ENCODE measurements at regions not wholly inside any gene's neighbourhood (a gene's known extent, or its start where the extent isn't known, plus 50 kb on each side); places are given as distances from the start of the nearest gene placed in this dataset.
"Not testable (repeated sequence)": the region's sequence is repeated elsewhere in the genome, so short reads cannot be mapped to it uniquely, and the experiment has no call there.

DNA sequence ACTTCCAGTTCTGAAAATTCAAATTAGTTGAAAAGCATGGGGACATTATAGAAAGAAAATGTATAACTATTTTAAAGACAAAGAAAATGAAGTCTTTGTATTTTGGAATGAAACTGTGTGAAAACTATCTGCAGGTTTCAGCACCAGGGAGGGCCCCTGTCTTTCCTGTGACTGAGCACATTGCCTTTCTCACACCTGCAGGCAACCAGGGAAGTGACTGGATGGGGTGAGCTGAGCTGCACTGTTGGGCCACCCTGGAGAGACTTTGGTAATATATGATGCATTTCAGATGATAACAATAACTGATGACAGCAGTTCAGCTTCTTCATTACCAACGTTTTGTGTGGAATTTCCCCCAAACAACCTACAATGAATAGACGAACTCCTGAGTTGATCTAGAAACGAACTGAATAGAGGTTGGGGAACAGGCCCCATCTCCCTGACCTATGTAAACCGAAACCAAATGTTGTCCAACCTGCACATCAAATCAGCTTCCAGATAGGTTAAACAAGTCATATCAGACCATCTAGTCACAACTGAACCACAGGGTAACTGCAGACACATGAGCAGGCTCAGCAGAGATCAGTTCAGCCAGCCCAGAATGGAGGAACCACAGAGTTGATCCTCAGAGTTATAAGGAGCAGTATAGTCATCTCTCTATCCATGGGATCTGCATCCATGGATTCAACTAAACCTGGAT, 1402.2 kb downstream of the RPIA start:
- DNase-seq; H3K4me1 Mint-ChIP-seq (ENCODE audit: low read depth); POLR2A ChIA-PET; H3K9me3 Mint-ChIP-seq (ENCODE audit: insufficient read depth); CTCF ChIA-PET; H3K27me3 Mint-ChIP-seq (ENCODE audit: low read depth); H3K36me3 Mint-ChIP-seq (ENCODE audit: low read depth); H3K4me3 Mint-ChIP-seq; H3K27ac Mint-ChIP-seq; ATAC-seq: not testable (repeated sequence)

DNA sequence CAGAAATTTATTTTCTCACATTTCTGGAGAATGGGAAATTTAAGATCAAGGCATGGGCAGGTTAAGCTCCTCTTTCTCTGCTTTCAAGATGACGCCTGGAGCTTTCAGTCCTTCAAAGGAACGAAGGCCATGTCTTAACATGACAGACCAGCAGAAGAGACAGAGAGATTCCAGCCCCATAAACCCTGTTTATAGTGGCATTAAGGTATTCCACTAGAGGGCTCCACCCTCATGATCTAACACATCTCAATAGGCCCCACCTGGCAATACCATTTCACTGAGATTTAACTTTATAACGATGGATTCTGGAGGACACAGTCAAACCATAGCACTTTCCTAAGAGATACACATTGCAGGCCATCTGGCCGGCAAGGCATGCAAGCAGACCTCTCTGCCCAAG, 1406.1 kb downstream of the RPIA start:
- ATAC-seq; H3K27ac Mint-ChIP-seq; H3K36me3 Mint-ChIP-seq (ENCODE audit: low read depth); DNase-seq; CTCF ChIA-PET; POLR2A ChIA-PET; H3K4me3 Mint-ChIP-seq; H3K9me3 Mint-ChIP-seq (ENCODE audit: insufficient read depth); H3K27me3 Mint-ChIP-seq (ENCODE audit: low read depth); H3K4me1 Mint-ChIP-seq (ENCODE audit: low read depth): not testable (repeated sequence)

DNA sequence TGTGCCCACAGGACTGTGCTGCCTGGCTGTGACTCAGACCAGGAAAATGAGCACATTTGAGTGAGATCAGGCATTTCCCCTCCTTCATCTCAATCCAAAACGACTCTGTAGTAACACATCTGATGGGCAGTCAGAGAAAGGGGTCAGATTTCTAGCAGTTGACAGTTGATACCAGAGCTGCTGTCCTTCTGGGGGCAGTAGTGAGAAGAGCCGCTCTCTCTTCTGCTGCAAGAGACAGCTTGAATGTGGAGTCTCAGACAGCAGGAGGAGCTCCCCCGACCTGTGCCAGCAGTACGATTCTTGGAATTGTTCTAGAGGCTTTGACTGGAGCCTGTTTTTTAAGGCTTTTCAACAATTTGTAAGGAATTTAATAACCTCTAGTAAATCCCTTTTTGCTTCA, 1413.7 kb downstream of the RPIA start:
- H3K27me3 Mint-ChIP-seq (ENCODE audit: low read depth); H3K36me3 Mint-ChIP-seq (ENCODE audit: low read depth); POLR2A ChIA-PET; CTCF ChIA-PET; H3K4me1 Mint-ChIP-seq (ENCODE audit: low read depth); H3K27ac Mint-ChIP-seq; DNase-seq; ATAC-seq; H3K9me3 Mint-ChIP-seq (ENCODE audit: insufficient read depth); H3K4me3 Mint-ChIP-seq: not testable (repeated sequence)

DNA sequence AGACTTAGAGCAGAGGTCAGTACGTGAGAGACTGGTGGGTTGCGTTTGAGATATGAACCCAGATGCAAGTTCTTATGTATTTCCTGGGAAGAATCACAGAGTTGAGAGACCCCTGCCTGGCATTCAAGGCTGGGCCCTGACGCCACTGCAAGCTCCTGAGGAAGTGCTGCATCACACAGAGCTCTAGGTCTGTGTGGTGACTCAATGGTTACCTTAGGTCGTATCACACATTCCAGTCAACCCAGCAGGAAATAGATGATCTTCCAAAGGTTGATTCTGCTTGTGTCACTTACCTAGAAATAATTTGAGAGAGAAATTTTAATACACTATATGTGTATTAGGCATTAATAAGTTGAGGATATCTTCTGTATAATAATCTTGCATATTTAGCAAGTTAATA, 1431.9 kb downstream of the RPIA start:
- ATAC-seq; POLR2A ChIA-PET; H3K4me1 Mint-ChIP-seq (ENCODE audit: low read depth); H3K36me3 Mint-ChIP-seq (ENCODE audit: low read depth); H3K27ac Mint-ChIP-seq; H3K9me3 Mint-ChIP-seq (ENCODE audit: insufficient read depth); CTCF ChIA-PET; H3K4me3 Mint-ChIP-seq; H3K27me3 Mint-ChIP-seq (ENCODE audit: low read depth); DNase-seq: not testable (repeated sequence)

DNA sequence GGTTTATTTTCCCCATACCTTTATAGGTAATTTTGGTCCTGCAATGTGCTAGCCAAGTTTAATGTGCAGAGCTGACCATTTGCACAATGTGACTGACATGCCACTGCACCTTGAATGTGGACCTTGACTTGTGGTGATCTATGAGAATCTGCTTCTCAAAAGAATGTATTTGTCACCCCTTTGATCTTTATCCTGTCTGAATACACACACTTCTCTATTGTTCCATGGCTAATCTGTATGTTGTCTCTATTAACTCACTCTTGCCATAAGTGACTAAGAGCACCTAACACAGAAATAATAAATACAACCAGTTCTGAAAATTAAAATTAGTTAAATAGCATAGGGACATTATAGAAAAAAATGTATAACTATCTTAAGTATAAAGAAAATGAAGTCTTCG, 1447.6 kb downstream of the RPIA start:
- H3K27me3 Mint-ChIP-seq (ENCODE audit: low read depth); H3K9me3 Mint-ChIP-seq (ENCODE audit: insufficient read depth); POLR2A ChIA-PET; H3K36me3 Mint-ChIP-seq (ENCODE audit: low read depth); ATAC-seq; H3K4me1 Mint-ChIP-seq (ENCODE audit: low read depth); H3K27ac Mint-ChIP-seq; DNase-seq; CTCF ChIA-PET; H3K4me3 Mint-ChIP-seq: not testable (repeated sequence)

DNA sequence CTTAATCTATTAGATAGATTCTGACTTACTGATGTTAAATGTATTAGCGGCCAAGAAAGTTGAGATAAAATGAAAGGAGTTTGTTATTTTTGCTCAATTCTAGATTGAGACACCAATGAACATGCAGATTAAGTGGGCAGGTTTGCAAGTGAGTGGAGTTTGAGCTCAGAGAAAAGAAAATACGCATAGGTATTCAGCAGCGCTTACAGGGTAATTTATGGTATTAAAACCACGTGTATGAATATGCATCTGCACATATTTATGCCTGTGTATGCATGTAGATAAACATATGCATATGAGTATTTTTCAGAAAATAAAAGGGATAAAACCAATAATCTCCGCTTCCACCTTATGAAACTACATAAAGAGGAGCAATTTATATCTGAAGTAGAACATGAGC, 1450.1 kb downstream of the RPIA start:
- POLR2A ChIA-PET, H3K27ac Mint-ChIP-seq, CTCF ChIA-PET: not testable (repeated sequence)

DNA sequence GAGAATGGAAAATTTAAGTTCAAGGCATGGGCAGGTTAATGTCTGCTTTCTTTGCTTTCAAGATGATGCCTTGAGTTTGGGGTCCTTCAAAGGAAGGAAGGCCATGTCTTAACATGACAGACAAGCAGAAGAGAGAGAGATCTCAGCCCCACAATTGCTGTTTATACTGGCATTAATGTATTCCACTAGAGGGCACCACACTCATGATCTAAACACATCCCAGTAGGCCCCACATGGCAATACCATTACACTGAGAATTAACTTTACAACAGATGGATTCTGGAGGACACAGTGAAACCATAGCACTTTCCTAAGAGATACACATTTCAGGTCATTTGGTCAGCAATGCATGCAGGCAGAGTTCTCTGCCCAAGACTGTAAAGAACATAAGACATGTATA, 1460.3 kb downstream of the RPIA start:
- H3K27ac Mint-ChIP-seq; H3K4me3 Mint-ChIP-seq; H3K4me1 Mint-ChIP-seq (ENCODE audit: low read depth); H3K36me3 Mint-ChIP-seq (ENCODE audit: low read depth); H3K27me3 Mint-ChIP-seq (ENCODE audit: low read depth); ATAC-seq; H3K9me3 Mint-ChIP-seq (ENCODE audit: insufficient read depth); CTCF ChIA-PET; POLR2A ChIA-PET; DNase-seq: not testable (repeated sequence)

More for the DNA sequence above, 1450.1 kb downstream of the RPIA start:
- not testable (repeated sequence) for DNase-seq; H3K9me3 Mint-ChIP-seq (ENCODE audit: insufficient read depth); H3K4me3 Mint-ChIP-seq; H3K36me3 Mint-ChIP-seq (ENCODE audit: low read depth); H3K27me3 Mint-ChIP-seq (ENCODE audit: low read depth); ATAC-seq; H3K4me1 Mint-ChIP-seq (ENCODE audit: low read depth)

DNA sequence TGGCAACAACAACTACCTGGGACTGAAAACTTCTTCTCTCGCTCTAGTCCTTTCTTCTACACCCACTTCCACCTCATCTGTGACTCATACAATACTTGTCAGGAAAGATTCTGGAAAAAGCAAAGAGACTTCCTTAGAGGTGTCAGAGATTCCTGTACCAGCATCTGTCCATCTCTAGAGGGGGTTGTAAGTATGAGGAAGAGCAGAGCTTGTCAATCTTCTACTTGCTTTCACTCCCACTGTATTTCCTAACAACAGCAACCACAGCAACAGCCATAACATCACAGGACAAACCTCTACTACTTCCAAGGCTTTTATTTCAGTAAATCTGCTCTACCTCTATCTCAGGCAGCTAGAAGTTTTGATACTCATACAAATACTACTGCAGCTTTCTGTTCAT, 1479.5 kb downstream of the RPIA start:
- H3K27ac Mint-ChIP-seq; POLR2A ChIA-PET; H3K36me3 Mint-ChIP-seq (ENCODE audit: low read depth); H3K27me3 Mint-ChIP-seq (ENCODE audit: low read depth); CTCF ChIA-PET; ATAC-seq; H3K4me3 Mint-ChIP-seq; H3K4me1 Mint-ChIP-seq (ENCODE audit: low read depth); H3K9me3 Mint-ChIP-seq (ENCODE audit: insufficient read depth); DNase-seq: not testable (repeated sequence)

DNA sequence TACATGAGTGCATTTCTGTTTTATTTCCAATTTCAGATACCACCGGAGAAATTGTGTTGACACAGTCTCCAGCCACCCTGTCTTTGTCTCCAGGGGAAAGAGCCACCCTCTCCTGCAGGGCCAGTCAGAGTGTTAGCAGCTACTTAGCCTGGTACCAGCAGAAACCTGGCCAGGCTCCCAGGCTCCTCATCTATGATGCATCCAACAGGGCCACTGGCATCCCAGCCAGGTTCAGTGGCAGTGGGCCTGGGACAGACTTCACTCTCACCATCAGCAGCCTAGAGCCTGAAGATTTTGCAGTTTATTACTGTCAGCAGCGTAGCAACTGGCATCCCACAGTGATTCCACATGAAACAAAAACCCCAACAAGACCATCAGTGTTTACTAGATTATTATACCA, 1481.6 kb downstream of the RPIA start:
- DNase-seq; H3K27ac Mint-ChIP-seq; CTCF ChIA-PET; H3K36me3 Mint-ChIP-seq (ENCODE audit: low read depth); POLR2A ChIA-PET; ATAC-seq; H3K4me1 Mint-ChIP-seq (ENCODE audit: low read depth); H3K4me3 Mint-ChIP-seq; H3K9me3 Mint-ChIP-seq (ENCODE audit: insufficient read depth); H3K27me3 Mint-ChIP-seq (ENCODE audit: low read depth): not testable (repeated sequence)

DNA sequence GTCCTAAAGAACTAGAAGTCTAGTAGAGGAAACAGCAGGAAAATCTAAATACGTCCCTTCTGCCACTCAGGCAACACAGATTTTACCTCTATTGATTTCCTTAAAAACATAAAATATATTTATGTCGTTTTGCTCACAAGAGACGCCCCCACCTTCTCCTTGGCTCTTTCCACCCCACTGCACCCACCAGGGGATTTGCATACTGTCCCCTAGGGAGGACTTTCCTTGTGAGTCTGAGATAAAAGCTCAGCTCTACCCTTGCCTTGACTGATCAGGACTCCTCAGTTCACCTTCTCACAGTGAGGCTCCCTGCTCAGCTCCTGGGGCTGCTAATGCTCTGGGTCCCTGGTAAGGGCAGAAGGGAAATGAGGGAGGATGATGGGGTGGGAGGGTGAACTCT, 1488.1 kb downstream of the RPIA start:
- ATAC-seq; H3K4me1 Mint-ChIP-seq (ENCODE audit: low read depth); H3K36me3 Mint-ChIP-seq (ENCODE audit: low read depth); H3K27me3 Mint-ChIP-seq (ENCODE audit: low read depth); CTCF ChIA-PET; DNase-seq; H3K27ac Mint-ChIP-seq; H3K9me3 Mint-ChIP-seq (ENCODE audit: insufficient read depth); H3K4me3 Mint-ChIP-seq; POLR2A ChIA-PET: not testable (repeated sequence)

DNA sequence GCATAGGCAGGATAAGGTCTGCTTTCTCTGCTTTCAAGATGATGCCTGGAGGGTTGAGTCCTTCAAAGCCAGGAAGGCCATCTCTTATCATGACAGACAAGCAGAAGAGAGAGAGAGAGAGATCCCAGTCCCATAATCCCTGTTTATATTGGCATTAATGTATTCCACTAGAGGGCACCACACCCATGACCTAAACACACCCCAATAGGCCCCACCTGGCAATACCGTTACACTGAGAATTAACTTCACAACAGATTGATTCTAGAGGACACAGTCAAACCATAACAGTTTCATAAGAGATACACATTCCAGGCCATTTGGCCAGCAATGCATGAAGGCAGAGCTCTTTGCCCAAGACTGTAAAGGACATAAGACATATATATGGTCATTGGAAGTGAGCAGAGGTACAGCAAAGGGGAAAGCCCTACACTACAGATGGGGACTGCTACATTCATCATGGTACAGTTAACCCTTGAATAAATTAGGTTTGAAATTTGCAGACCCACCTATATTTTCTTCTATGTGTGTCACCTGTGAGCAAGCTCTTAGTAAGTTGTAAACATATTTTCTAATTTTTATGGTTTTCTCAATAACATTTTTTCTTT, 1516.1 kb downstream of the RPIA start:
- Mint-ChIP-seq H3K36me3 (ENCODE audit: low read depth) (no peaks in the 10 kb centered on the region), H3K27ac (no peak overlapping the region), H3K27me3 (ENCODE audit: low read depth) (no peaks in the 10 kb centered on the region), H3K9me3 (ENCODE audit: insufficient read depth) (no peaks in the 10 kb centered on the region), H3K4me3 (no peak overlapping the region), H3K4me1 (ENCODE audit: low read depth) (no peaks in the 10 kb centered on the region)
- POLR2A ChIA-PET, result no interaction called here
- DNase-seq, result no peak
- CTCF ChIA-PET, result no interaction called here
- ATAC-seq, result no peak

DNA sequence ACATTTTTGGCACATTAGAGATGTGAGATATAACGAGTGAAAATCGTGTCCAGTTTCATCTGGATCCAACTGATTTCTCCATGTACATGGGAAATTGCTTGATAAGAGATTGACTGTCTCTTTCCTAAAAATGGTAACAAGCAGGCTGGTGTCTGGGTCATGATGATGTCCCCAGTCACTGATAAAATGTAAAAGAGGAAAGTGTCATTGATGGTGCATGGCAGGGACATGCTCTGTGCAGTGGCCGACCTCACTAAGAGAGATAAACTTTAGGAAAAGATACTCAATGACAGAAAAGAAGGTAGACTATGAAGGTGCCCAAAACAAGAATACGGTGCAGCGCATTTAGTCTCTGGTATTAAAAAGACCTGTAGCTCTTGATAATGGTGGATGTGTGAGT, 1517.5 kb downstream of the RPIA start:
- H3K4me1 Mint-ChIP-seq (ENCODE audit: low read depth), result no peaks in the 10 kb centered on the region
- H3K27me3 Mint-ChIP-seq (ENCODE audit: low read depth), result no peaks in the 10 kb centered on the region
- H3K27ac Mint-ChIP-seq, result no peak overlapping the region
- H3K4me3 Mint-ChIP-seq, result no peak overlapping the region
- H3K9me3 Mint-ChIP-seq (ENCODE audit: insufficient read depth), result no peaks in the 10 kb centered on the region
- CTCF ChIA-PET, result no interaction called here
- no peak for DNase-seq
- POLR2A ChIA-PET, result no interaction called here
- no peak for ATAC-seq
- no peaks in the 10 kb centered on the region for H3K36me3 Mint-ChIP-seq (ENCODE audit: low read depth)

DNA sequence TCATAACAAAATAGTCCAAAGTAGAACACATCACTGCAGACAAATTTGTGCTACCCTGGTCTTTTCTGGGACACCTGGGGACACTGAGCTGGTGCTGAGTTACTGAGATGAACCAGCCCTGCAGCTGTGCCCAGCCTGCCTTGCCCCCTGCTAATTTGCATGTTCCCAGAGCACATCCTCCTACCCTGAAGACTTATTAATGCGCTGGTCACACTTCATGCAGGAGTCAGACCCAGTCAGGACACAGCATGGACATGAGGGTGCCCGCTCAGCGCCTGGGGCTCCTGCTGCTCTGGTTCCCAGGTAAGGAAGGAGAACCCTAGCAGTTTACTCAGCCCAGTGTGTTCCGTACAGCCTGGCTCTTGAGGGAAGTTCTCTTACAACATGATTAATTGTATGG, 1518.3 kb downstream of the RPIA start:
- H3K4me1 Mint-ChIP-seq (ENCODE audit: low read depth), result no peaks in the 10 kb centered on the region
- H3K36me3 Mint-ChIP-seq (ENCODE audit: low read depth), result no peaks in the 10 kb centered on the region
- ChIA-PET CTCF (no interaction called here), POLR2A (no interaction called here)
- ATAC-seq (no peak), DNase-seq (no peak)
- H3K4me3 Mint-ChIP-seq, result no peak overlapping the region
- H3K27ac Mint-ChIP-seq, result no peak overlapping the region
- no peaks in the 10 kb centered on the region for H3K27me3 Mint-ChIP-seq (ENCODE audit: low read depth)
- H3K9me3 Mint-ChIP-seq (ENCODE audit: insufficient read depth), result no peaks in the 10 kb centered on the region
